ENCODE measurements at regions not wholly inside any gene's neighbourhood (a gene's known extent, or its start where the extent isn't known, plus 50 kb on each side); places are given as distances from the start of the nearest gene placed in this dataset.

DNA sequence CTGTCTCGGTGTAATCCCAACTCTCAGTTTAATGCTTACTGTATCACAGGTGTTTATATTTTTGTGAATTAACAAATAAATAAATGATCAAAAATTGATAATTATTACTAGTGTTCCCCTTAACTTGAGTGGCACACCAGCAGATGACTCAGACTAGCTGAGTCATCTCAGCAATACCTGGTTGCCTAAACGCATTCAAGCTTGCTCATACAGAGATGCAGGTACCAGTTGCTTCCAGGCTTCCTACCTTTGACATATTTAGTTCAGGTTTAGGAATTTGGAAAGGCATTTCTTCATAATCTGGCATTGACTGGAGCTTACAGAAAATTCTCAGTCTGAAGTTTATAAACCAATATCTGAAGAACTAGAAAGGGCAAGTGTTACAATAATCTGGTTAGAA, 78.9 kb upstream of the LMO4 start:
- H3K4me3 ChIP-seq: no peak overlapping the region
- intact Hi-C loops (cut with DNase I; ENCODE audit: low total_unique reads): no loop called here
- H3K4me1 ChIP-seq: no peaks in the 10 kb centered on the region
- TF ChIP-seq, protein P1, sequence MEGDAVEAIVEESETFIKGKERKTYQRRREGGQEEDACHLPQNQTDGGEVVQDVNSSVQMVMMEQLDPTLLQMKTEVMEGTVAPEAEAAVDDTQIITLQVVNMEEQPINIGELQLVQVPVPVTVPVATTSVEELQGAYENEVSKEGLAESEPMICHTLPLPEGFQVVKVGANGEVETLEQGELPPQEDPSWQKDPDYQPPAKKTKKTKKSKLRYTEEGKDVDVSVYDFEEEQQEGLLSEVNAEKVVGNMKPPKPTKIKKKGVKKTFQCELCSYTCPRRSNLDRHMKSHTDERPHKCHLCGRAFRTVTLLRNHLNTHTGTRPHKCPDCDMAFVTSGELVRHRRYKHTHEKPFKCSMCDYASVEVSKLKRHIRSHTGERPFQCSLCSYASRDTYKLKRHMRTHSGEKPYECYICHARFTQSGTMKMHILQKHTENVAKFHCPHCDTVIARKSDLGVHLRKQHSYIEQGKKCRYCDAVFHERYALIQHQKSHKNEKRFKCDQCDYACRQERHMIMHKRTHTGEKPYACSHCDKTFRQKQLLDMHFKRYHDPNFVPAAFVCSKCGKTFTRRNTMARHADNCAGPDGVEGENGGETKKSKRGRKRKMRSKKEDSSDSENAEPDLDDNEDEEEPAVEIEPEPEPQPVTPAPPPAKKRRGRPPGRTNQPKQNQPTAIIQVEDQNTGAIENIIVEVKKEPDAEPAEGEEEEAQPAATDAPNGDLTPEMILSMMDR (IDR thresholded peaks at IDR 0.05): no peak
- no peak for DNase-seq (ENCODE audit: low spot score in 2 of 2)
- H3K9me3 ChIP-seq: no peaks in the 10 kb centered on the region
- H3K27me3 ChIP-seq: no peaks in the 10 kb centered on the region
- H3K27ac ChIP-seq: no peak overlapping the region
- H3K36me3 ChIP-seq: no peaks in the 10 kb centered on the region

DNA sequence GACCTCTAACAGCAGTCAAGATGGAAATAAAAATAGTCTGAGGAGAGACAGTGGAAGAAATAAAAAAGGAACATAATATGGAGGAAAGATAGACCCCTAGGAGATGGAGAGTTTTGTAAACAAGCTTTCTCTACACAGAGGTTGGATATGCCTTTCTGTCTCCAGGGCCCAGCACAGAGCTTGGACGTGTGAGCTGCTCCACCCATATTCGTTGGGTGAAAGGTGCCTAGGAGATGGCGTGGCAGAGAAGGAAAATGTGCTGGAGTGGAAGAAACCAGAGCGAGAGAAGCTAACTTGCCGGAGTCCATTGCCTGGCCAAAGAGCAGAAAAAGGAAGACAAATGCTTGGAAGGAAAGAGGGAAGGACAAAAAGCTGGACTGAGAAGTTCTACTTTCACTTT, 78.3 kb upstream of the LMO4 start:
- Histone ChIP-seq H3K27ac (no peak overlapping the region), H3K4me3 (no peak overlapping the region), H3K4me1 (no peaks in the 10 kb centered on the region), H3K36me3 (no peaks in the 10 kb centered on the region), H3K9me3 (no peaks in the 10 kb centered on the region), H3K27me3 (no peaks in the 10 kb centered on the region)
- intact Hi-C loops (cut with DNase I; ENCODE audit: low total_unique reads): no loop called here
- DNase-seq (ENCODE audit: low spot score in 2 of 2): no peak
- TF ChIP-seq, protein P1 (IDR thresholded peaks at IDR 0.05): no peak
- TF ChIP-seq POLR2A (IDR thresholded peaks at IDR 0.05) (no peak), POLR2AphosphoS5 (IDR thresholded peaks at IDR 0.05) (no peak)

DNA sequence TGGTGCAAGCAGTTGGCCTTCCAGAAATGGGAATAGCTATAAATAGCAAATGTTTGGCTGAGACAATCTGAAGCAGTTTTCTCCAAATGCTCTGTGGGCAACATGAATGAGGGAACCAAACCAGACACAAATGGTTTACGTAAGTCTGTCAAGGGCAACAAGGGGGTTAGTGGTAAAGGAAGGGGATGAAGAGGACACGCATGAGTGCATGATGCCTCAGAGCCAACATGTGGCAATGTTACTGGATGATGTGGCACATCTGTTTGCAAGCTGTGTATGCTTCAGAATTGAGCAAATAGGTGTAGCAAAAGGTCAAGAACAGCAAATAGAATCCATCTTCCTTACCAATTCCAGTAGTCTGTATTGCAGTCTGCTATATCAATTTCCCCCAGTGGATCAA, 76.3 kb upstream of the LMO4 start:
- TF ChIP-seq POLR2A (IDR thresholded peaks at IDR 0.05) (no peak), POLR2AphosphoS5 (IDR thresholded peaks at IDR 0.05) (no peak)
- TF ChIP-seq, protein P1 (IDR thresholded peaks at IDR 0.05): no peak
- Histone ChIP-seq H3K4me3 (no peak overlapping the region), H3K4me1 (no peaks in the 10 kb centered on the region), H3K9me3 (peaks cover 0 to 11% of the 10 kb centered on the region in 2 donors), H3K36me3 (no peaks in the 10 kb centered on the region), H3K27ac (no peak overlapping the region), H3K27me3 (no peaks in the 10 kb centered on the region)
- DNase-seq (ENCODE audit: low spot score in 2 of 2): no peak
- intact Hi-C loops (cut with DNase I; ENCODE audit: low total_unique reads): no loop called here

DNA sequence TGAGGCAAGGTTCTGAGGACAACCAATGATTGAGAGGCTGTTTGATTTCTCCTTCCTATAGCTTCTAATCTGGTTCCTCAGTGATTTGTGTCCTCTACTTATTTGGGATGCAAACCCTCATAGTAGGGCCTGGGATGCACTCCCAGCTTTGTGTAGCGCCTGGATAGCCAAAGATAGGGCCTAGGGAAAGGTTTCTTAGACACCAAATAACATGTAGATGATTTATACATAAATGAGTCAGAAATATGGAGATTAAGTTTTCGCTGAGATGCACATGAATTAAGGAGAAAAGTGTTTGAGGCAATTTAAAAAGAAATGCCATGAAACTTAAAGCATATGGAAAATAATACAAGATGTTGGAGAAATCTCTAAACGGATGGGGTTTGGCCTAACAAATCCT, 66.0 kb upstream of the LMO4 start:
- TF ChIP-seq POLR2A (IDR thresholded peaks at IDR 0.05) (no peak), POLR2AphosphoS5 (IDR thresholded peaks at IDR 0.05) (no peak)
- TF ChIP-seq, protein P1 (IDR thresholded peaks at IDR 0.05): no peak
- DNase-seq (ENCODE audit: low spot score in 2 of 2): no peak

DNA sequence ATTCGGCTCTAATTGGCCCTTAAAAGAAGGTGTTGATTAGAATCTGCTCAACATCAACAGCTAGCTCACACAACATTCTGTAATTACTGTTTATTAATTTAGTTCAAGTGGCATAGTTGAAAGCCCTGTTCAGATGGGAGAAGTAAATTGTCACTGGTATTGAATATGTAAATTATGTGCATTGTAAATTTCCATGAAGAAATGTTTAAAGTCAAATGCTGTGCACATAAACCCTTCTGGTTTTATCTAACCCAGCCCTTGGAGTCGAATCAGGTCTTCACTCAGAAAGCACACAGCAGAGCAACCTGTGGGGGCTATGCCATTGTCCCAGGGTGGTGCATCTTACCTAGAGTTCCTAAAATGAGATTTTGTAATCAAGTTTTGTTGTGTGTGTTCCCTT, 65.4 kb upstream of the LMO4 start:
- Histone ChIP-seq H3K9me3 (no peaks in the 10 kb centered on the region), H3K27me3 (no peaks in the 10 kb centered on the region), H3K36me3 (no peaks in the 10 kb centered on the region), H3K4me3 (no peak overlapping the region), H3K27ac (no peak overlapping the region), H3K4me1 (no peaks in the 10 kb centered on the region)
- DNase-seq (ENCODE audit: low spot score in 2 of 2): no peak
- intact Hi-C loops (cut with DNase I; ENCODE audit: low total_unique reads): no loop called here
- TF ChIP-seq, protein P1 (IDR thresholded peaks at IDR 0.05): no peak
- TF ChIP-seq POLR2AphosphoS5 (IDR thresholded peaks at IDR 0.05): no peak
- no peak for TF ChIP-seq POLR2A (IDR thresholded peaks at IDR 0.05)

More for the DNA sequence above, 66.0 kb upstream of the LMO4 start:
- no peaks in the 10 kb centered on the region for H3K36me3 ChIP-seq
- intact Hi-C loops (cut with DNase I; ENCODE audit: low total_unique reads): no loop called here
- no peaks in the 10 kb centered on the region for H3K27me3 ChIP-seq
- no peak overlapping the region for H3K4me3 ChIP-seq
- no peak overlapping the region for H3K27ac ChIP-seq
- H3K4me1 ChIP-seq: no peaks in the 10 kb centered on the region
- H3K9me3 ChIP-seq: no peaks in the 10 kb centered on the region

All from breast epithelium (tissue), 4 donors.